ENCODE measurements at regions not wholly inside any gene's neighbourhood (a gene's known extent, or its start where the extent isn't known, plus 50 kb on each side); places are given as distances from the start of the nearest gene placed in this dataset.
"Not testable (repeated sequence)": the region's sequence is repeated elsewhere in the genome, so short reads cannot be mapped to it uniquely, and the experiment has no call there.

- no peak for DNase-seq
These were observed 383.9 kb upstream of the DPH6 start for GRCh38 chr15:35929740-35930444.

DNA sequence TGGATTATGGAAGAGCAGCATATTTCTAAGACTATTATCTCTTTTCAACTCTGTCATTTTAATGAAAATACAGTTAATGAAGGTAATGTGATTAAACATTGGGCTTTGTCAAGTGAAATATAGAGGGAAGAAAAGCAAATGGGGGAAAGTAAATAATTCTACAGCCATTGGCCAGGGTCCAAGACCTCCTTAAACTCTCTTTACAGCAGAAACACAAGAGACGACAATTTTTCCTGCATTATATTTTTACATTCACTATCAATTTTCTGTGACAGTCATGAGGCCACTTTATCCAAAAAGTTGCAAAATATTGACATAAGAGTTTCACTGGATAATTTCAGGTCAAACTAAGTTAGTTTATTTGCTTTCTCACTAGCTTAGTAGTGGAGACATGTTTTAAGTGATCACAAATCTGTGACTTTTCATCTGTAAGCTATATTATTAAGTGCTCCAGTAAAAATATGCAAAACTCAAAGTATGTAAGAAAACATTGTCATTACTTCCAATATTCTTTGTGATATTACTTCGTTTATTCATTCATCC, 385.9 kb upstream of the DPH6 start:
- DNase-seq, result no peak

DNA sequence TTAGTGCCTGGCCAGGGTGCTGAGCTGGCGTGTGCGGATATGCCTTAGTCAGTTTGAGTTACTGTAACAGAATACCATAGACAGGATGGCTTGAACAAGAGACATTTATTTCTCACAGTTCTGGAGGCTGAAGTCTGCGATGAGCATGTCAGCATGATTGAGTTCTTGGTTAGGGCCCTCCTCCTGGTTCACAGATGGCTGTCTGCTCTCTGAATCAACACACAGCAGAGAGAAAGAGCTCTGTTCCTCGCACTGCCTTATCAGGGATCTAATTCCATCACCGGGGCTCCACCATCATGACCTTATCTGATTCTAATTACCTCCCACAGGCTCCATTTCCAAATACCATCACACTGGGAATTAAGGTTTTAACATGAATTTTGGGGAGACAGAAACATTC, 386.6 kb upstream of the DPH6 start:
- no peak for DNase-seq

DNA sequence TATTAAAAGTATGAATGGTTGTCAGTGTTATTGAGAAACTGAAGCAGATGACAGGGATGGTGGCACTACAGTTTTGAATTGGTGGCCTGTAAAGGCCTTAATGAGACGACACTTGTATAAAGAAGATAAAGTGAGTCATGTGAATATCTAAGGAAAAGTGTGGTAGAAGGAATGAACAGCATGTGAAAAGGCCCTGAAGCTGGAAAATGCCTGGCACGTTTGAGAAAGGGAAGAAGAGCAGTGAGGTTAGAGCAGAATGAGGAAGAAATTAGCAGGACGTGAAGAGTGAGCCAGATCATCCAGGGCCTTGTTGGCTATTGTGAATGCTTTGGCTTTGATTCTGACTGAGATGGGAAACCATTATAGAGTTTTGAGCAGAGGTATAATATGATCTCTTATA, 387.6 kb upstream of the DPH6 start:
- DNase-seq, result no peak

DNA sequence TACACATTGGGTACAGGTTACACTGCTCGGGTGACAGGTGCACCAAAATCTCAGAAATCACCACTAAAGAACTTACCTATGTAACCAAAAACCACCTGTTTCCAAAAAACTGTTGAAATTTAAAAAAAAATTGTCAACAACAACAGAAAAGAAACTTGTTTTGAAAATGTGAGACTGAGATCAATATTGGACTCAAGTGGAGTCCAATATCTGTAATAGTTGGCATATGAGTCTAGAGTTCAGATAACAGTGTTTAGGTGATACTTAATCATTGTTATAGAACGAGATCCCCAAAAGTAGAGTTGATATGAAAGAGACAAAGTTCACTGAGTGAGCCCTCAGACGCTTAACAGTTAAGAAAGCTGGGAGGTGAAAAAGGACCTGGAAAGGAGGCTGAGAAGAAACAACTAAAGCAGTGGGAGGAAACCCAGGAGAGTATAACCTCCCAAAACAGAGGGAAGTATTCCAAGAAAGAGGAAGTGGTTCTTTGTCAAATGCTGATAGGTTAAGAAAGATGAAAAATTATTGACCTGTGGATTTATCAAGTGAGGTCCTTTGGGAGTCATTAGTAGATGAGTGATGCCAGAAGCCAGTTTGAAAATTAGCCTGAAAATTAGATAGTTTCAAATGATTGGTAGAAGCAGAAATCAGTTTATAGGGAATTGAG, 388.6 kb upstream of the DPH6 start:
- DNase-seq, result no peak

DNA sequence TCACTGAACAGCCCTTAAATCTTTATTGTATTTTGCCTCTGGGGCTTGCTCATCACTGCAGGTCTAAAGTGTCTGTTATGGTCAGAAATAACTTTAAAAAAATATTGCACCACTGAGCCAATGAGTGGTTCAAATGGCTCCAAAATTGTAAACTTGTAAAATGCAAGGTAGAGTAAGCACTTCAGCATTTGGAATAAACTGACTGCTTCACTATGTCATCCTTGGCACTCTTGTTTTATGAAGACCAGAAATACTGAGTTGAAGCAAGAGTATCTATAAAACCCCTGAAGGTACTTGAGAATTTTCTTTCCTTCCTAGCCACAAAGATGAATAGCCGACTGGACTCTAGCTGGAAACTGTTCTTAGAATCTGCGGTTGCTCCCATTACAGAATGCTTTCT, 390.3 kb upstream of the DPH6 start:
- DNase-seq, result no peak

DNA sequence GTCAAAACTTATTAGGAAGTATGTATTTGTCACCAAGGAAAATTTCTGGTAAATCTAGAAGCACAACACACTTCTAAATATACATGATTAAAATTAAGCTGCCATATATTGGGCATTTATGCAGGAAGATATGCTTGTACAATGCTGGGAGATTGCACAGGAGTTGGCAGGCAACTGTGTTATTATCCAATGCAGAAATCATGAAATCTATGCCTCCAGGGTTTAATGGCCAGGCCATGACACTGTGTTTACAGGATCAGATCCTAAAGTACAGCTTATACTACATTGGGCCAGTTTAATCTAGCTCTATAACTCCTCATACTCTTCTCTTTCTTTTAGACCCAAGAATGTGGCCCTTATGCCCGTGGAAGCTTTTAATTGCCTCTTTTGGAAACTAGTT, 391.4 kb upstream of the DPH6 start:
- no peak for DNase-seq

- DNase-seq, result no peak
These were observed 399.1 kb upstream of the DPH6 start for GRCh38 chr15:35944945-35945585.

DNA sequence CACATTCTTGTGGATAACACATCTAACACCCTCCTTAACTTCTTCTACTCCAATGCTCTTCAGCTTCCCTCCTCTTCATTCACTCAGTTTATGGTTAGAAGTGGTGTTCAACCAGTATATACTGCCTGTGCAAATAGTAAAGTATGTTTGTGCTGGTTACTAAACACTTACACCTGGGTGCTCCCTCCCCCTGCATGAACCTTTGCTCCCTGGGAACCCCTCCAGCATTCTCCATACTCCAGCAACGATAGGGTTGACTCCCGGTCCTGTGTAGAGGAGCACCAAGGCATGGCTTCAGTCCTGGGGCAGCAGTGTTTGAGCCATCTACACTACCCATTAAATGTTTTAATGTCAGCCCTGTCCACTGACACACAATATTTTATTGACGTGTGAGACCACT, 407.5 kb upstream of the DPH6 start:
- DNase-seq, result no peak

GRCh38 chr15:35956056-35956455, 410.1 kb upstream of the DPH6 start:
- no peak for DNase-seq

DNA sequence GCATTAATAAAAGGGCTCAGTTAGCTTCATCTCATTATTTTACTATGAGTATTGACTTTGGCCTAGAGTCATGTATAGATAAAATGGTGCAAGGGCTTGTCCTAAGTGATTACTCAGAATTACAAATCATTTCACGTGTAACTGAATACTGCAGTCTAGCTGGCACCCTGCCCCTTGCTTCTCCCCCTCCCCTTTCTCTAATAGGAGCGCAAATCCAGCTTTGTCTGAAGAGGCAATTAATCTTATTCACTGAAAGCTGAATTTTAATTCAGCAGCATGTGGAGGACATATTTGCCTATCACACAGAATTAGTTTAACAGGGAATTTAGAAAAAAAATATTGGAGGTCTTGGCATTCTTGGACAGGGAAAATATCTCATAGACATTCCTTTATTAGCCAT, 412.1 kb upstream of the DPH6 start:
- no peak for DNase-seq

- DNase-seq, result no peak
These were observed 413.0 kb upstream of the DPH6 start for GRCh38 chr15:35958975-35959374.

- DNase-seq, result no peak
These were observed 417.4 kb upstream of the DPH6 start for GRCh38 chr15:35963326-35963725.

DNA sequence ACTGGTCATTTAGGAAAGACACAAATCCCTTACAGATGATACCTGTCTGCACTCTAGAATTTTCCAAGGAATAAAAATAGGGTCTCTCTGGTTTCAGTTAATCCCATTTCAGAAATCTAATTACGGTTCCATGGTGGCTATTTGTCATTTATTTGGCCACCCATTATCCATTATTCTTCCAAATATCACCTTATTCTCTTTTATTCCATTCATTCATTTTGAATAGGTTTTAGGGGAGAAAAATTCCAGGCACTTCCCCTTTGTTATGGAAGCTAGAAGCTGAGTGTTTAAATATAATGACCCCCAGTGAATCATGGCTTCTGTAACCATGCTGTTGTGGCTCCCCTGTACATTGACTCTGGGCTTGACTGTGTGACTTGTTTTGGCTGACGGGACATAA, 420.8 kb upstream of the DPH6 start:
- DNase-seq, result no peak

DNA sequence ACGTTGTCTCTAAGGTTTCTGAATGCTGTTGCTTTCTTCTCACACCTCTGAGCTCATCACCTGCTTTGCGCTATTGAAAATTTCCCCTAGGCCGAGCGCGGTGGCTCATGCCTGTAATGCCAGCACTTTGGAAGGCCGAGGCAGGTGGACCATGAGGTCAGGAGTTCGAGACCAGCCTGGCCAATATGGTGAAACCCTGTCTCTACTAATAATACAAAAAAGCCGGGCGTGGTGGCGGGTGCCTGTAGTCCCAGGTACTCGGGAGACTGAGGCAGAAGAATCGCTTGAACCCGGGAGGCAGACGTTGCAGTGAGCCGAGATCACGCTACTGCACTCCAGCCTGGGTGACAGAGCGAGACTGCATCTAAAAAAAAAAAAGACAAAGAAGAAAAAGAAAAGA, 422.0 kb upstream of the DPH6 start:
- not testable (repeated sequence) for DNase-seq

DNA sequence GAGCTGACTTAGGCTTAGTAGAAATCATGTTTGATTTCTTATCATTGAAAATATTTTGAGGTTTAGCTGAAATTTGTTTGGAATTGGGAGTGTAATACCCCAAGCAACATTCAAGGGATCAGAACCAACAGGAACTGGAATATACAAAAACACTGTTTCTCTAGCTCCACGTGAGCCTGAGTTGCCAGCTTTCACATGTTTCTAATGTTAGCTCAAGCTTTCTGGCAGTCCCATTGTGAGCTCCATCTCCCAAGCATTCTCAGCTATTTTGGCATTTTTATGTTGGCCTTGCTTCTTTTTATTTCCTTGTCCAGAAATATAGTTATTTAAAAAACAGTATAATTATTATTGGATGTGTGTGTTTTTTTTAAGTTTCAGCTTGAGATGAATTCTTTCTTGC, 427.1 kb upstream of the DPH6 start:
- DNase-seq, result no peak

- DNase-seq, result no peak
These were observed 428.1 kb upstream of the DPH6 start for GRCh38 chr15:35974052-35974451.

DNA sequence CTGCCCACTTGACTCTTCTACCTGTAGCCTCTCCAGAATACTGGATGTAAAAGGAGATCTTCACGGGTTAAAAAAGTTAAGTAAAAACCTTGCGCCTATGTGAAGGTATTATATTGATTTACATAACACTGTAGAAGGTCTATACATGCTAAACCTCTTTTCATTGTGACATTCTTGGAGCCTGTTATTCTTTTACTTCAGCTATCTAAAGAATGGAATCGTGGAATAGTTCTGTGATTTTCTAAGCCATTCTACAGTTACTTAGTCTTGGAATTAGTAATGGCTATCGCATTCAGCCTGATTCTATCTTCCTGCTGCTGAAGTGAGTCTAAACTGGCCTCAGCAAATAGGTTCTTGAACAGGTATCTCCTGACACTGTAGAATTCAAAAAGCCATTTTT, 430.0 kb upstream of the DPH6 start:
- DNase-seq, result no peak

DNA sequence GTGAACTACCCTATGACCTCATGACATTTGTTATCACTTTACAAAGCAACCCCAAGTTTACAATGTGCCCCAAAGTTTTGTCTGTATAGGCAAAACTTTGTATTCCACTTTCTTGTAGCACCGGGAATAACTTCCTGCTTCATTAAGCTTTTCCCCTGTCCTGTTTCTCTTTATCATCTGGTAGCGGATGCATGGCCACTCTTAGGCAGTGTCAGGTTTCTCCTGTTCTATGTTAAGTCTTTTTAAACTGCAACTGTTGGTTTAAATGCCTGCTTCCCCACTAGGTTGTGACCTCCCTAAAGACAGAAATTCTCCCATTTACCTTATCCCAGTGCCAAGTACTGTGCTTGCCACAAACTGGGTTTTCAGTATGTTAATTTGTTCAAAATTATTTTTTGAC, 433.6 kb upstream of the DPH6 start:
- DNase-seq, result no peak

DNA sequence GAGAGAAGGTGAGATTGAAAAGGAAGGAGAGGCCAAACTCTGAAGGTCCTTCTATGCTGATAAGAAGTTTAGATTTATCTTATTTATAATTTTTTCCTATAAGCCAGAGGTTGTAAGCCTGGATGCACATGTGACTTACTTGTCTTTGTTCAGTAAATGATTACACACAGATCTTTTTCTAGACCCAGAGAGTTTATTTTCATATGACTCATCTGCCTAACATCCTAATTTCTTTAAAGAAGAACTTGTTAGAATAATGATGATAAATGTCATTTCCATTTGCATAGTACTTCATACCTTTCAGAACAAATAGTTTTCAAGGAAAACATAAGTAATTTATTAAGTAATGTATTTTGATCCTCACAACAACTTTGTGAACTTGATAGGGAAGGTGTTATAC, 434.8 kb upstream of the DPH6 start:
- no peak for DNase-seq

DNA sequence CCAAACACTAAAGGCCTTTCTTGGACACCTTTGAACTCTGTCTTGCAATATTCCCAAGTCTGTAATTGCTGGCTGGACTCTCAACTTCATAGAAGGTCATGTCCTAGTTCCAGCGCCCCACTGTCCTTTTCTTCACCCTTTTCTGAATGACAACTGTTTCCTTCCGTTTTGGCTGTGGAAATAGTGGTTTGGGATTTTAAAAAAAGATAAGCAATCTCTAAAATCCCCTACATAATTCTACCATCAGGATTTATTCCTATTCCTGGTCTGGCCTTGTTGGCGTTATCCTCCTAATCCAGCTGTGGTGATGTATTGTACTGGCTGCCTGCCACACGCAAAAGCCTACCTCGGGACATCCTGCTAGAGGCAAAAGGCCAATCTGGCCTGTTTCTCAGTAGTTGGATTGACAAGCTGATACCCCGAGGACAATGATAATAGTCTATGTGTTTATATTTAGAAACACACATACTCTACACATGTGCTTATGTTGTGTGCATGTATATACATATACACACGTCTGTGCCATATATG, 440.3 kb upstream of the DPH6 start:
- DNase-seq, result no peak

DNA sequence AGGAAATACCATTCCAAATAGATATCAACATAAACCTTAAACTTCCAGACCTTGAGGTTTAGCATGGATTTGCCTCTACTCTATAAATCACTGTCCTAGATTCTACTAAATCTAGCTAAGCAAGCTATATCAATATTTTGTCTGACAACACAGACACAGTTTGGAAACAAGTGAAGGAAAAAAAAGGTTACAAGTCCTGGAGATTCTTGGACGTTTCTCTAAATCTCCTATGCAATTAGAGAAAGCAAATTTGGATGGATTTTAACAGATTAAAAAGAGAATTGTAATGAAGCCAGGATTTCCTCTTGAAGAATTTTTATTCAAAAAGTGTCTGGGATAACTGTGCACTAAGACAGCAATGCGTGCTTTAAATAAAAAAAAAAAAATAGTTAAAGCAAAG, 441.1 kb upstream of the DPH6 start:
- no peak for DNase-seq

DNA sequence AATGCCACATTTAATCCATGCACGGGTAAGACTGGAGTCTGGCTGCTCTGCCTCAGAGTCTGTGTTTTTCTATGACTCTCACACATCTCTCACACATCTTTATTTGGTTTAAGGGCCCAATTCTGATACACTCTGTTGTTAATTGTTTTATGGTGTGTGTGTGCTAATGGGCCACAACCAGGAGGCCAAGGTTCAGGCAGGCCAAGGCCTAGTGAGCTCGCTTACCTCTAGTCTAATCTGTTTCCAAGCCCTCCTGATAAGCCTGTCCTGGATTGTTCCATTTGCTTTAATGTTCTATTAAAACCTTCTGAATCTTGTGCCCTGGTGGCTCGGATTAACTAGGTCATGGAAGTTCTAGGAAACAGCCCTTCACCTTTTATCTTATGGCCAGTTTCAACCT, 445.4 kb upstream of the DPH6 start:
- no peak for DNase-seq

DNA sequence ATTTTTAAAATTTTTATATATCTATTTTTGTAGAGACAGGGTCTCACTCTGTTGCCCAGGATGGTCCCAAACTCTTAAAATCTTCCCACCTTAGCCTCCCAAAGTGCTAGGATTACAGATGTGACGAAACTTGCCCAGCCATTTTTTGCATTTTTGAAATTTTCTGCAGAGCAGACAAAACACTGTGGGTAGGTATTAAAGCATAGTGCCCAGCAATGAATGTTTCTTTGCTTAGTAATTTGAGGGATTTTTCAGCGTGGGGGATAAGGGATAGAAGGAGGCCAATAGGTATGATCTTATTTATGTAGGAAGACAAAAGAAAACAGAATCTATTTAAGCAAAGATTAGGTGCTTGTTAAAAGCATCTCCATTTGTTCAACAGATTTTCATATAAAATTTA, 446.8 kb upstream of the DPH6 start:
- DNase-seq, result no peak
